GM18951 (cell line): ENCODE measurements at regions not wholly inside any gene's neighbourhood (a gene's known extent, or its start where the extent isn't known, plus 50 kb on each side); places are given as distances from the start of the nearest gene placed in this dataset.
"Not testable (repeated sequence)": the region's sequence is repeated elsewhere in the genome, so short reads cannot be mapped to it uniquely, and the experiment has no call there.

ENCODE experiments used
- POLR2A ChIP-seq: IDR thresholded peaks from 4 replicates; pipeline ENCODE4 v1.6.1; 2011; ENCODE audit warnings: mild to moderate bottlenecking; ENCODE audit not compliant: insufficient read length, insufficient read depth; ENCODE audit errors: extremely low read depth
- in situ Hi-C: fragments of 300-500 bp; cut with MboI; formaldehyde crosslinking; loops from one replicate; pipeline ENCODE4 v1.12.0; 2022; ENCODE audit warnings: low sequenced_read_pairs, mixed read lengths, inconsistent platforms; ENCODE audit not compliant: unreplicated experiment

DNA sequence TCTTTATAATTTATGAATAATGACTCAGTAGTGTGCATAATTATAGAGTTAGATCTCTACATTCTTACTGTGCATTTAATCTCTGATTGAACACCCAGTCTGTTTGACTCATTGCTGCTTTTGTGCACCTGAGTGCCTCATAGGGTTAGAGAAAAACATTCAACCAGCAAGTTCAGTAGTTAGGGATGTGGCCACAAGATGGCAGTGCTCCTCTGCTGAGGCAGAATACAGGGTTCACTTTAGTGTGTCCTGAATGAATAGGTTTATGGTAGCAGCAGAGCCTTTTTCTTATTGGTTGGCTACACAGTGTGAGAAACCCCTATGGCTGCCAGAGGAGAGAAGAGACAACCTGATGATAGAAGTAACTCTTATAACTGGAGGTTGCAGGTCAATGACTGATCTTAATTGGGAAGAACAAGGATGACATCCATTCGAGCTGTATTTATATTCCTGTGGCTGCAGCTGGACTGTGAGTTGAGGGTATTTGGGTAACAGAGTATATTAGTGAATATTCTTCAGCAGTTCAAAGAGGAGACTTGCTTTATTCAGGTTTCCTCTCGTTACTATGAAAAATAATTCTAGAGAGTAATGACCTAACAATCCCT, 194.9 kb upstream of the OR4E1 start:
- no peak for TF ChIP-seq POLR2A
- in situ Hi-C loops = no loop called here

DNA sequence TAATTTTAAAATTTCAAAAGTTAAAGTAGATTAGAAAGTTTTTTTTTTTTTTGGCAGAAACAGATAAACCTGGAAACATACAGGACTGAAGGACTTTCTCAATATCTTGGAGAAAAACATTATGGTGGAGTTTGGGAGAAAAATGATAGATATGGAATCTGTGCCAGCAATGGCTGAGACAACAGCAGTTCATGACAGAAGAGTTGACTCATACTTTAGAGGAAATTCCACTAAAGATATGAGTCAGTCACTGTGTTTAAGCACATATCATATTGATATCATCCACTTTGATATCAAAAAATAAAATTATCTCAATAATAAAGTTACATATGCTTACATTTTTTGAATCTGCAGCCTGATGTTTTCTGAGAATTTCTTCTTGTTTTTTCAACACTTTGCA, 193.9 kb upstream of the OR4E1 start:
- no peak for TF ChIP-seq POLR2A
- in situ Hi-C loops = no loop called here

GRCh38 chr14:21866479-21866878, 192.9 kb upstream of the OR4E1 start:
- in situ Hi-C loops = no loop called here
- no peak for TF ChIP-seq POLR2A

GRCh38 chr14:21863289-21863688, 189.7 kb upstream of the OR4E1 start:
- in situ Hi-C loops = no loop called here
- no peak for TF ChIP-seq POLR2A

GRCh38 chr14:21861153-21861552, 187.5 kb upstream of the OR4E1 start:
- TF ChIP-seq POLR2A = no peak
- in situ Hi-C loops = no loop called here

GRCh38 chr14:21860172-21860571, 186.6 kb upstream of the OR4E1 start:
- in situ Hi-C loops = no loop called here

DNA sequence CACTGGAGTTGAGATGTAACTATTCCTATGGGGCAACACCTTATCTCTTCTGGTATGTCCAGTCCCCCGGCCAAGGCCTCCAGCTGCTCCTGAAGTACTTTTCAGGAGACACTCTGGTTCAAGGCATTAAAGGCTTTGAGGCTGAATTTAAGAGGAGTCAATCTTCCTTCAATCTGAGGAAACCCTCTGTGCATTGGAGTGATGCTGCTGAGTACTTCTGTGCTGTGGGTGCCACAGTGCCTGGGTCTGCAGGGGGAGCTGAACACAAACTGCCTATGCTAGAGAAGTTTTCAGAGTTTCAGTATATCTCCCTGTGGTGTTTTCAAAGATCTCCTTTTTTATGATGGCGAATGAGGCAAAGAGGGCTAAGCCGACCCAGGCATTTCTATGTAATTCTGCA, 179.2 kb upstream of the OR4E1 start:
- in situ Hi-C loops = no loop called here
- no peak for TF ChIP-seq POLR2A

More at GRCh38 chr14:21860172-21860571, 186.6 kb upstream of the OR4E1 start:
- no peak for TF ChIP-seq POLR2A

- no peak for TF ChIP-seq POLR2A
These were observed 178.5 kb upstream of the OR4E1 start for GRCh38 chr14:21852061-21852664.

DNA sequence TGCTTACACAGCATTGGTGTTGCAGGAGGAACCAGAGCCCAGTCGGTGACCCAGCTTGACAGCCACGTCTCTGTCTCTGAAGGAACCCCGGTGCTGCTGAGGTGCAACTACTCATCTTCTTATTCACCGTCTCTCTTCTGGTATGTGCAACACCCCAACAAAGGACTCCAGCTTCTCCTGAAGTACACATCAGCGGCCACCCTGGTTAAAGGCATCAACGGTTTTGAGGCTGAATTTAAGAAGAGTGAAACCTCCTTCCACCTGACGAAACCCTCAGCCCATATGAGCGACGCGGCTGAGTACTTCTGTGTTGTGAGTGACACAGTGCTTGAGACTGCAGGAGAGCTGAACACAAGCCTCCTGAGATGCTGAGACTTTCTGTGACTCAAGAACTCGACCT, 173.3 kb upstream of the OR4E1 start:
- in situ Hi-C loops = not testable (repeated sequence)

More at GRCh38 chr14:21852061-21852664, 178.5 kb upstream of the OR4E1 start:
- in situ Hi-C loops = no loop called here

- TF ChIP-seq POLR2A = no peak
- in situ Hi-C loops = no loop called here
These were observed 172.7 kb upstream of the OR4E1 start for GRCh38 chr14:21846227-21846885.

DNA sequence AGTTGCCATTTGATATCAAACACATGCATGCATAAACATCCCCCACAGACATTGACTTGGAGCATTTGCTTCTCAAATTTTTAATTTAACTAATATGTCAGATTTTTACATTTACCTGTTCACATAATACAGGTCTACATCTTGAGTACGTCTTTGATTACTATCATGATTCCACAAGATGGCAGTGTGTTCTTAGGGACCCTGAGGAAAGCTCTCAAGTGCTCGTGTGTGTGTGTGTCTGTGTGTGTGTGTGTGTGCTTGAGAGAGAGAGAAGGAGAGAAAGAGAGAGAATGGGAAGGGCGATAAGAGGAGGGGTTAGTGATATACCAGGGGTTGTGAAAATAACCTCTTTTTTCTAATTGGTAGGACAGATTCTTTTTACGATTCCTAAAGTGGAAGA, 167.1 kb upstream of the OR4E1 start:
- TF ChIP-seq POLR2A = no peak
- in situ Hi-C loops = no loop called here

DNA sequence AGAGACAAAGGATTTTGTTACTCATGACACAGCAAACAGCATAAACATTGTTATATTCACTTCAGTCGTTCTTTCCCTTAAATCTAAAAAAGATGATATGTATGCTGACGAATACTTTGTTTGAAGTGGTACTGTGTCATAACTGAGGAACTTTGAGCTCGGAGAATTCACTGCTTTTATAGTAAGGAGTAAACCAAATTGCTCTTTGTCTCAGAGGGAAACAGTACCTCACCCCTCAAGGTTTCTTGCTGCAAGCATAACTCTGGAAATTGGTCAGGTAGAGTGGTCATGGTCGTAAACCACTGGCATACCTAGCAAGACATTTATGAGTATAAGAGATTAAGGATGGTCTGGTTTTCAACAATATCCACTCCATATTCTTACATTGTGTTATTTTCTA, 160.2 kb upstream of the OR4E1 start:
- TF ChIP-seq POLR2A = no peak
- in situ Hi-C loops = no loop called here

GRCh38 chr14:21825845-21826244, 152.2 kb upstream of the OR4E1 start:
- in situ Hi-C loops = no loop called here
- TF ChIP-seq POLR2A = no peak

DNA sequence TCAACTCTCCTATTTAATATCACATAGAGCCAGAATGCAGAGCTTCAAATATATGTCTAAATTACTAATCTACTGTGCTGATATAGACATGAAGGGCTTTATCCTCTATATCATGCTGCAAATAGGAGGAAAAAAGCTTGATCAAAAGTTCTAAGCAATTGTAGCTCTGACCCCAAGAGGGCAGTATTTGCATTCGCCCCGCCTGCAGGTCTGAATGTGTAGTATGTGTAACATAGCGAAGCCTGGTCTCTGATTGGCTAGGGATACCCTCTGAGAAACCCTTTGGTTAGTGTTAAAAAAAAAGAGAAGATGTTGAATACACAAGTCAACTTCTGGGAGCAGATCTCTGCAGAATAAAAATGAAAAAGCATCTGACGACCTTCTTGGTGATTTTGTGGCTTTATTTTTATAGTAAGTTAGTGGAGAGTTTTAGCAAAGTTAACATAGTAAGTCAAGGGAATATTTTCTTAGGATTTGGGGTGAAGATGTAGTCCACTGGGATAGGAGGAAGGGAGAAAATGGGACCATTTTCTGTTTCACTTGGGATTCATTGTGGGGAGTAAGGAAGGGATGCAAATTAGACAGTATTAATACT, 151.6 kb upstream of the OR4E1 start:
- no peak for TF ChIP-seq POLR2A

DNA sequence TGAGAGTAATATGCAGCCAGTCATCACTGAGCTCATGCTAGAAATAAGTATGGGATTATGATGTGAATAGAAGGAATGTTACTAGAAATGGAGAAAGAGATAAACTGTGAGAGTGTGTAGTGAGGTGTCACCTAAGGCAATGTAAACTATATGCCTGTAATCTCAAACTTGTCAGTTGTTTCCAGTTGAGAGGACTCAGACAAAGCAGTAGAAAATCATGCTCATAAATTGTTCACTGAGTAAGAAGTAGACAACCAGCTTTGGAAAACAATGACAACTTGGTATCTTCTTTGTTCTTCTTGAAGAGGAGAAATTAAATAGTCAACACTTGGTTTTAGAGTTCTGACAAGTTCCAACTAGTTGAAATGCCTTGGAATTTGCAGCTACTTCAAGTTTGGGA, 148.5 kb upstream of the OR4E1 start:
- TF ChIP-seq POLR2A = no peak
- in situ Hi-C loops = no loop called here

More for the DNA sequence above, 151.6 kb upstream of the OR4E1 start:
- in situ Hi-C loops = no loop called here
